ENCODE measurements at regions not wholly inside any gene's neighbourhood (a gene's known extent, or its start where the extent isn't known, plus 50 kb on each side); places are given as distances from the start of the nearest gene placed in this dataset.

DNA sequence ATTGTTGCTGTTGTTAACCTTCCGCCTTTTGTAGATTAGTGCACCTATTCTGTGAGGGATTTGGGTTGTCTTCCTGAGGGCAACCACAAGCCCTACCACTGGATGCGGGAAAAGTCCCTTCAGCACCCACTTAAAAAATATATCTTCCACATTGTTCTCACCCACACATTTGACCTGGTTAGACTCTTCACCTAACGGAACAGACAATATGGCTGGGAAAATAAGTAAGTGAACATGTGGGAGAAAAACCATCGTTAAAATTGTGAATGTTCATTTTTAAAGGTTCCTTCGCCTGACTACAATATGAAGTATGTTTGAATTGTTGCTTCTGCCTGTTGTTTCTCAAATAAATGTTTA is 72.0 kb upstream of the MPEG1 start:
- peaks cover 8% of the 10 kb centered on the region for H3K9me3 Mint-ChIP-seq
- H3K36me3 Mint-ChIP-seq (ENCODE audit: low read depth), result no peaks in the 10 kb centered on the region
- TF ChIP-seq, protein P1, sequence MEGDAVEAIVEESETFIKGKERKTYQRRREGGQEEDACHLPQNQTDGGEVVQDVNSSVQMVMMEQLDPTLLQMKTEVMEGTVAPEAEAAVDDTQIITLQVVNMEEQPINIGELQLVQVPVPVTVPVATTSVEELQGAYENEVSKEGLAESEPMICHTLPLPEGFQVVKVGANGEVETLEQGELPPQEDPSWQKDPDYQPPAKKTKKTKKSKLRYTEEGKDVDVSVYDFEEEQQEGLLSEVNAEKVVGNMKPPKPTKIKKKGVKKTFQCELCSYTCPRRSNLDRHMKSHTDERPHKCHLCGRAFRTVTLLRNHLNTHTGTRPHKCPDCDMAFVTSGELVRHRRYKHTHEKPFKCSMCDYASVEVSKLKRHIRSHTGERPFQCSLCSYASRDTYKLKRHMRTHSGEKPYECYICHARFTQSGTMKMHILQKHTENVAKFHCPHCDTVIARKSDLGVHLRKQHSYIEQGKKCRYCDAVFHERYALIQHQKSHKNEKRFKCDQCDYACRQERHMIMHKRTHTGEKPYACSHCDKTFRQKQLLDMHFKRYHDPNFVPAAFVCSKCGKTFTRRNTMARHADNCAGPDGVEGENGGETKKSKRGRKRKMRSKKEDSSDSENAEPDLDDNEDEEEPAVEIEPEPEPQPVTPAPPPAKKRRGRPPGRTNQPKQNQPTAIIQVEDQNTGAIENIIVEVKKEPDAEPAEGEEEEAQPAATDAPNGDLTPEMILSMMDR (conservative IDR thresholded peaks at IDR 0.05), result no peak
- Histone ChIP-seq H3K27me3 (ENCODE audit: control insufficient read depth, insufficient read depth, low read length, poor library complexity, severe bottlenecking) (no peaks in the 10 kb centered on the region), H3K4me1 (ENCODE audit: control insufficient read depth, insufficient read depth, low read length) (no peaks in the 10 kb centered on the region), H3K9me3 (ENCODE audit: control insufficient read depth, low read length) (no peaks in the 10 kb centered on the region), H3K27ac (ENCODE audit: low read depth, low read length) (no peak overlapping the region), H3K4me3 (ENCODE audit: low read length) (no peak overlapping the region), H3K9ac (ENCODE audit: extremely low read depth, low read length, poor library complexity, severe bottlenecking) (no peak overlapping the region), H3K36me3 (ENCODE audit: control insufficient read depth, insufficient read depth, low read length) (no peaks in the 10 kb centered on the region)
- H3K27me3 Mint-ChIP-seq (ENCODE audit: insufficient read depth), result peaks cover 12% of the 10 kb centered on the region
- H3K4me3 Mint-ChIP-seq, result no peak overlapping the region
- H3K27ac Mint-ChIP-seq, result no peak overlapping the region
- no peaks in the 10 kb centered on the region for H3K4me1 Mint-ChIP-seq
- DNase-seq, result no peak
- 65% methylated on average over 5 of the region's 5 CpGs; no CpG with 5 or more reads in 1 of the 2 experiments for WGBS, 2 experiments (ENCODE audit: insufficient coverage in 1 of 2, insufficient read length in 1 of 2)

DNA sequence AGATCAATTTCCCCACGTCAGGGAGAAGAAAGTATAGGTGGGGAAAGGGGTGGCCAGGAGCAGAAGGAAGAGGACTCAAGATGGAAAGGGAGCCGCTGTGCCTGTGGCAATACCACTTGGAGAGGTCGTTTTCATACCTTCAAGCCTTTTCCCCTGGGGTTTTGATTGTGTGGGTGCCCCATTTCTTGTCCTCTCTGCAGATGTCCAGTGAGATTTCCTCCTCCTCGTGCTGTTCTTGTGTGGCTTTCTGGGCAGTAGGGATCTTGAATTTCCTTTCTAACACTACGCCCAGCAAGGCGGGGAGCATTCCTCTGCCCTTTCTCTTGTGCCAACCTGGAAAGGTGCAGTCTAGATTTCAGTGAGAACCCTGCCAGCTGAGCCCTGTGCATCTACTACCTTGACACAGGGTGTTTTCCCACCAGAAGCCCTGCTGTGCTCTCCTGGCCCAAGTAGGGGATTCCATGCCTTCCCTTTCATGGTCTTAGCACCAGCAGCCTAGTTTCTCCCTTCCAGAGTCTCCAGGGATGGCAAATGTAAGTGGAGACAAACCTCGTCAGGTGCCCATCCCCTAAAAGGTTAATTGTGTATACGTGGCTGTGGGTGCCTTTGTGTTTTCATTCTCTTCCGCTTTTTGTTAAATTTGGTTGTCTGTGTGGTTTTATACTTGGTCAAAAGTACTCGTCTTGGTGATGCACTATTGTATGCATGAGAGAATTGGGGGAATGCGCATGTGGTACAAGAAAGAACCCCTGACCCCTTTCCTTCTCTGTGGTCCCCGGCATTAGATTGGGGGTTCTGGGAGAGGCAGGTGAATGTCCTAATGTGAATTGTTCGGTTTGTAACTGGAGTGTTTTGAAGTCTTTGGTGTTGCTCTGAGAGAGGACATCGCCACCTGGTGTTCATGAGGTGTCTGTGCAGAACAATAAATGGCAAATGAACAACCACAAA is 71.4 kb upstream of the MPEG1 start:
- Mint-ChIP-seq H3K9me3 (peaks cover 10% of the 10 kb centered on the region), H3K4me1 (no peaks in the 10 kb centered on the region), H3K4me3 (no peak overlapping the region), H3K27me3 (ENCODE audit: insufficient read depth) (peaks cover 12% of the 10 kb centered on the region), H3K36me3 (ENCODE audit: low read depth) (no peaks in the 10 kb centered on the region), H3K27ac (no peak overlapping the region)
- DNase-seq, result peak; percentile 71
- Histone ChIP-seq H3K9ac (ENCODE audit: extremely low read depth, low read length, poor library complexity, severe bottlenecking) (no peak overlapping the region), H3K4me1 (ENCODE audit: control insufficient read depth, insufficient read depth, low read length) (no peaks in the 10 kb centered on the region), H3K9me3 (ENCODE audit: control insufficient read depth, low read length) (no peaks in the 10 kb centered on the region), H3K36me3 (ENCODE audit: control insufficient read depth, insufficient read depth, low read length) (no peaks in the 10 kb centered on the region), H3K27ac (ENCODE audit: low read depth, low read length) (no peak overlapping the region), H3K4me3 (ENCODE audit: low read length) (no peak overlapping the region), H3K27me3 (ENCODE audit: control insufficient read depth, insufficient read depth, low read length, poor library complexity, severe bottlenecking) (no peaks in the 10 kb centered on the region)
- WGBS, 2 experiments (ENCODE audit: insufficient coverage in 1 of 2, insufficient read length in 1 of 2), result 61 to 64% methylated on average over 5 to 14 of the region's 14 CpGs
- TF ChIP-seq, protein P1 (conservative IDR thresholded peaks at IDR 0.05), result peak; percentile 86

DNA sequence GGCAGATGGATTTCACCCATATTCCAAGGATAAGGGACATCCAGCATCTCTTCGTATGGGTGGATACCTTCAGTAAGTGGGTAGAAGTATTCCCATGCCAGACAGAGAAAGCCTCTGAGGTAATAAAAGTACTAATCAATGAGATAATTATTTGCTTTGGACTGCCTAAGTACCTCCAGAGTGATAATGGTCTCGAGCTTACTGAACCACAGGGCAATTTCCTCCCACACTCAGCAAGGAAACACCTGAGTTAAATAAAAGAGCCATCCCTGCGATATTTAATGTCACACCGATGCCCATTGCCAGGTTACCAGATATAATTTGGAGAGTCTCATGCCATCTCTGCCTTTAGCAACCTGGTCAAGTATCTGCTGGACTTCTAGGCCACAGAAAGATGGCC is 70.6 kb upstream of the MPEG1 start:
- Histone ChIP-seq H3K27ac (ENCODE audit: low read depth, low read length) (no peak overlapping the region), H3K4me1 (ENCODE audit: control insufficient read depth, insufficient read depth, low read length) (no peaks in the 10 kb centered on the region), H3K4me3 (ENCODE audit: low read length) (no peak overlapping the region), H3K9me3 (ENCODE audit: control insufficient read depth, low read length) (no peaks in the 10 kb centered on the region), H3K9ac (ENCODE audit: extremely low read depth, low read length, poor library complexity, severe bottlenecking) (no peak overlapping the region), H3K27me3 (ENCODE audit: control insufficient read depth, insufficient read depth, low read length, poor library complexity, severe bottlenecking) (no peaks in the 10 kb centered on the region), H3K36me3 (ENCODE audit: control insufficient read depth, insufficient read depth, low read length) (no peaks in the 10 kb centered on the region)
- peaks cover 9% of the 10 kb centered on the region for H3K27me3 Mint-ChIP-seq (ENCODE audit: insufficient read depth)
- peak; percentile 31 for DNase-seq
- peaks cover 10% of the 10 kb centered on the region for H3K9me3 Mint-ChIP-seq
- TF ChIP-seq, protein P1 (conservative IDR thresholded peaks at IDR 0.05), result no peak
- H3K36me3 Mint-ChIP-seq (ENCODE audit: low read depth), result no peaks in the 10 kb centered on the region
- H3K4me3 Mint-ChIP-seq, result no peak overlapping the region
- H3K4me1 Mint-ChIP-seq, result no peaks in the 10 kb centered on the region
- WGBS, 2 experiments (ENCODE audit: insufficient coverage in 1 of 2, insufficient read length in 1 of 2), result 90 to 100% methylated on average over 1 to 4 of the region's 4 CpGs
- H3K27ac Mint-ChIP-seq, result no peak overlapping the region
